IMR-90 (cell line): ENCODE measurements at regions not wholly inside any gene's neighbourhood (a gene's known extent, or its start where the extent isn't known, plus 50 kb on each side); places are given as distances from the start of the nearest gene placed in this dataset.

Experiments used
- ATAC-seq: fragments of 200-7000 bp; cut with Tn5 transposase; 2 replicates; pipeline ENCODE4 v1.9.1; 2020; ENCODE audit warnings: low read depth, mild to moderate bottlenecking, moderate library complexity
- BruUV-seq: library from RNA; stranded (reverse); fragments of 400-500 nt; replicated peaks from 2 replicates; lab custom pipeline; 2021; lab: Mats Ljungman, UMichigan
- CTCF ChIA-PET: fragments of 300-600 bp; formaldehyde crosslinking; extraction: SDS; loops from one replicate; lab custom pipeline; 2021; ENCODE audit warnings: antibody characterized with exemption; lab: Yijun Ruan, JAX
- POLR2A ChIA-PET: fragments of 300-600 bp; sonication (Branson Sonifier 250); formaldehyde crosslinking; loops from one replicate; lab custom pipeline; 2022; ENCODE audit warnings: antibody characterized with exemption; ENCODE audit not compliant: unreplicated experiment; lab: Charles Lee
- DNase-seq: peaks from one replicate; pipeline ENCODE4 v3.0.0; 2013
- H2AFZ ChIP-seq: replicated peaks from 2 replicates; pipeline ENCODE3; 2013; ENCODE audit warnings: low read length, mild to moderate bottlenecking; ENCODE audit not compliant: poor library complexity
- H2AK5ac ChIP-seq: 2 replicates; pipeline ENCODE4 v1.6.1; 2013; ENCODE audit warnings: low read depth, low read length, inconsistent platforms
- H2AK9ac ChIP-seq: replicated peaks from 2 replicates; pipeline ENCODE3; 2013; ENCODE audit warnings: mild to moderate bottlenecking, low read depth, low read length, moderate library complexity; ENCODE audit not compliant: poor library complexity
- H2BK120ac ChIP-seq: 2 replicates; pipeline ENCODE4 v1.6.1; 2013; ENCODE audit warnings: low read depth, low read length, inconsistent platforms
- H2BK15ac ChIP-seq: 3 replicates; pipeline ENCODE4 v1.6.1; 2013; ENCODE audit warnings: low read depth, low read length, inconsistent platforms
- H2BK20ac ChIP-seq: 2 replicates; pipeline ENCODE4 v1.6.1; 2013; ENCODE audit warnings: low read depth, mild to moderate bottlenecking, inconsistent platforms, low read length, moderate library complexity
- H2BK5ac ChIP-seq: 2 replicates; pipeline ENCODE4 v1.6.1; 2013; ENCODE audit warnings: mild to moderate bottlenecking, low read depth, low read length, inconsistent platforms; ENCODE audit not compliant: poor library complexity, severe bottlenecking
- H3K14ac ChIP-seq: replicated peaks from 2 replicates; pipeline ENCODE4 v1.6.1; 2013; ENCODE audit warnings: low read depth, low read length, inconsistent platforms
- H3K18ac ChIP-seq: 2 replicates; pipeline ENCODE4 v1.6.1; 2013; ENCODE audit warnings: low read depth, low read length, control low read depth
- H3K23ac ChIP-seq: 2 replicates; pipeline ENCODE4 v1.6.1; 2013; ENCODE audit warnings: low read depth, low read length, inconsistent platforms
- H3K27ac ChIP-seq: 2 replicates; pipeline ENCODE4 v1.5.1; 2013; ENCODE audit warnings: mild to moderate bottlenecking, control low read depth, low read length; ENCODE audit not compliant: insufficient read depth
- H3K27me3 ChIP-seq: 2 replicates; pipeline ENCODE4 v1.6.1; 2013; ENCODE audit warnings: low read length; ENCODE audit not compliant: control insufficient read depth, insufficient read depth
- H3K36me3 ChIP-seq: 2 replicates; pipeline ENCODE4 v1.6.1; 2013; ENCODE audit warnings: low read length, mixed read lengths; ENCODE audit not compliant: control insufficient read depth, insufficient read depth
- H3K4ac ChIP-seq: 2 replicates; pipeline ENCODE4 v1.6.1; 2013; ENCODE audit warnings: low read depth, low read length, inconsistent platforms
- H3K4me1 ChIP-seq: 2 replicates; pipeline ENCODE4 v1.6.1; 2013; ENCODE audit warnings: low read length, mixed read lengths; ENCODE audit not compliant: control insufficient read depth, insufficient read depth
- H3K4me2 ChIP-seq: 2 replicates; pipeline ENCODE4 v1.6.1; 2013; ENCODE audit warnings: low read depth, mild to moderate bottlenecking, control low read depth, low read length, moderate library complexity
- H3K4me3 ChIP-seq: 2 replicates; pipeline ENCODE4 v1.5.1; 2013; ENCODE audit warnings: low read depth, mild to moderate bottlenecking, control low read depth, low read length, moderate library complexity; ENCODE audit not compliant: insufficient read depth
- H3K56ac ChIP-seq: 2 replicates; pipeline ENCODE4 v1.6.1; 2013; ENCODE audit warnings: low read length, inconsistent platforms; ENCODE audit not compliant: insufficient read depth; ENCODE audit errors: extremely low read depth
- H3K79me1 ChIP-seq, 2 experiments: 2 replicates each; pipeline ENCODE4 v1.6.1; 2013; ENCODE audit warnings: low read length in 2 of 2, inconsistent platforms in 1 of 2, low read depth in 1 of 2
- H3K9ac ChIP-seq: 2 replicates; pipeline ENCODE4 v1.6.1; 2013; ENCODE audit warnings: low read depth, low read length, control low read depth
- H3K9me1 ChIP-seq: 2 replicates; pipeline ENCODE4 v1.6.1; 2013; ENCODE audit warnings: low read length, inconsistent platforms; ENCODE audit not compliant: insufficient read depth
- H3K9me3 ChIP-seq: 2 replicates; pipeline ENCODE4 v1.6.1; 2013; ENCODE audit warnings: low read length; ENCODE audit not compliant: control insufficient read depth, insufficient read depth
- H4K20me1 ChIP-seq: 2 replicates; pipeline ENCODE4 v1.6.1; 2013; ENCODE audit warnings: low read length, inconsistent platforms; ENCODE audit not compliant: insufficient read depth
- H4K5ac ChIP-seq: 2 replicates; pipeline ENCODE4 v1.6.1; 2013; ENCODE audit warnings: mild to moderate bottlenecking, low read depth, low read length, control low read depth
- H4K8ac ChIP-seq, 2 experiments: 2 replicates each; pipeline ENCODE4 v1.6.1; 2013; ENCODE audit warnings: low read depth in 2 of 2, low read length in 2 of 2, control low read depth in 1 of 2, inconsistent platforms in 1 of 2
- H4K91ac ChIP-seq: 2 replicates; pipeline ENCODE4 v1.6.1; 2013; ENCODE audit warnings: low read depth, low read length, inconsistent platforms; ENCODE audit not compliant: insufficient read depth
- BHLHE40 ChIP-seq: fragments of 150-350 bp; IDR thresholded peaks from 2 replicates; pipeline ENCODE4 v1.6.1; 2016; ENCODE audit warnings: mild to moderate bottlenecking, low read depth, low read length
- CEBPB ChIP-seq: IDR thresholded peaks from 2 replicates; pipeline ENCODE4 v1.6.1; 2012; ENCODE audit warnings: low read depth, low read length, improper control_type of control experiment
- CHD1 ChIP-seq: IDR thresholded peaks from 2 replicates; pipeline ENCODE4 v1.6.1; 2012; ENCODE audit warnings: low read depth, low read length, improper control_type of control experiment
- ELK1 ChIP-seq: fragments of 150-350 bp; IDR thresholded peaks from 2 replicates; pipeline ENCODE4 v1.6.1; 2016; ENCODE audit warnings: low read depth, mild to moderate bottlenecking, low read length, moderate library complexity, borderline replicate concordance
- MAFK ChIP-seq: IDR thresholded peaks from 2 replicates; pipeline ENCODE4 v1.6.1; 2012; ENCODE audit warnings: low read depth, low read length, improper control_type of control experiment
- MXI1 ChIP-seq: IDR thresholded peaks from 2 replicates; pipeline ENCODE4 v1.6.1; 2012; ENCODE audit warnings: low read depth, mild to moderate bottlenecking, low read length, moderate library complexity, borderline replicate concordance
- RAD21 ChIP-seq: IDR thresholded peaks from 2 replicates; pipeline ENCODE4 v1.6.1; 2012; ENCODE audit warnings: low read length, improper control_type of control experiment
- RFX5 ChIP-seq: IDR thresholded peaks from 2 replicates; pipeline ENCODE4 v1.8.0; 2012; ENCODE audit warnings: low read depth, mild to moderate bottlenecking, low read length, moderate library complexity
- SMC3 ChIP-seq: fragments of 150-350 bp; IDR thresholded peaks from 2 replicates; pipeline ENCODE4 v1.6.1; 2016; ENCODE audit warnings: low read depth, mild to moderate bottlenecking, antibody characterized with exemption, low read length, moderate library complexity
- WGBS, 2 experiments: methylation state at CpG; one replicate each; pipeline versions ENCODE4 v1.1.5 to v1.1.7; 2013; ENCODE audit warnings: missing lambda C conversion rate in 2 of 2; ENCODE audit not compliant: insufficient read length in 1 of 2; ENCODE audit errors: extremely low coverage in 2 of 2; 5-methylcytosine and 5-hydroxymethylcytosine counted together
- dilution Hi-C: fragments of 300-500 bp; cut with HindIII; formaldehyde crosslinking; loops from one replicate; pipeline ENCODE4 v1.14.3; 2018; ENCODE audit warnings: low sequenced_read_pairs; ENCODE audit not compliant: unreplicated experiment
- in situ Hi-C: fragments of 300-500 bp; cut with MboI; formaldehyde crosslinking; loops from 3 replicates; pipeline ENCODE4 v1.14.3; 2019; ENCODE audit warnings: low sequenced_read_pairs, inconsistent platforms, mixed read lengths
- intact Hi-C: fragments of 100-400 bp; cut with micrococcal nuclease; formaldehyde crosslinking; loops from 2 replicates; pipeline ENCODE4 v1.10.0; 2022

GRCh38 chr12:33265033-33265731 lies 174.4 kb downstream of the SYT10 start:
- no CpG with 5 or more reads among the region's 1 CpG for WGBS, 2 experiments
- CTCF ChIA-PET, result no interaction called here
- no peak for ATAC-seq

More at GRCh38 chr12:33265033-33265731, 174.4 kb downstream of the SYT10 start:
- no peak overlapping the region for H2BK20ac ChIP-seq
- no peaks in the 10 kb centered on the region for H3K27me3 ChIP-seq
- no peak overlapping the region for H3K27ac ChIP-seq
- dilution Hi-C loops, result no loop called here
- no peak overlapping the region for H2BK120ac ChIP-seq
- no peak overlapping the region for H2AK9ac ChIP-seq
- H3K23ac ChIP-seq, result no peak overlapping the region
- no peak overlapping the region for H4K8ac ChIP-seq
- H3K9me1 ChIP-seq, result no peaks in the 10 kb centered on the region
- H4K20me1 ChIP-seq, result no peaks in the 10 kb centered on the region
- H4K5ac ChIP-seq, result no peak overlapping the region
- H3K9me3 ChIP-seq, result 0 out of 2 replicates have a peak, but pooled peaks cover 2% of the 10 kb centered on the region
- no peak overlapping the region for H2BK15ac ChIP-seq
- no peaks in the 10 kb centered on the region for H3K79me1 ChIP-seq
- no peak overlapping the region for H2AK5ac ChIP-seq
- no peak overlapping the region for H2AFZ ChIP-seq
- no peak overlapping the region for H3K4ac ChIP-seq
- intact Hi-C loops, result no loop called here
- H3K4me2 ChIP-seq, result no peak overlapping the region
- TF ChIP-seq MXI1, result no peak
- no peak for TF ChIP-seq ELK1
- no peak for TF ChIP-seq RAD21
- TF ChIP-seq BHLHE40, result no peak
- no peak for TF ChIP-seq CEBPB
- TF ChIP-seq CHD1, result no peak
- no peak for TF ChIP-seq SMC3
- TF ChIP-seq MAFK, result no peak
- no peak for TF ChIP-seq RFX5
- H4K91ac ChIP-seq, result no peak overlapping the region
- H3K4me3 ChIP-seq, result no peak overlapping the region
- H3K18ac ChIP-seq, result no peak overlapping the region
- no peak overlapping the region for H3K9ac ChIP-seq
- in situ Hi-C loops, result no loop called here
- no TSS peak for BruUV-seq
- H3K14ac ChIP-seq, result no peak overlapping the region
- no peak overlapping the region for H3K56ac ChIP-seq
- H3K4me1 ChIP-seq, result no peaks in the 10 kb centered on the region
- no peak for DNase-seq
- no peaks in the 10 kb centered on the region for H3K36me3 ChIP-seq
- POLR2A ChIA-PET, result no interaction called here
- H2BK5ac ChIP-seq, result no peak overlapping the region
